ENCODE measurements at regions not wholly inside any gene's neighbourhood (a gene's known extent, or its start where the extent isn't known, plus 50 kb on each side); places are given as distances from the start of the nearest gene placed in this dataset.

DNA sequence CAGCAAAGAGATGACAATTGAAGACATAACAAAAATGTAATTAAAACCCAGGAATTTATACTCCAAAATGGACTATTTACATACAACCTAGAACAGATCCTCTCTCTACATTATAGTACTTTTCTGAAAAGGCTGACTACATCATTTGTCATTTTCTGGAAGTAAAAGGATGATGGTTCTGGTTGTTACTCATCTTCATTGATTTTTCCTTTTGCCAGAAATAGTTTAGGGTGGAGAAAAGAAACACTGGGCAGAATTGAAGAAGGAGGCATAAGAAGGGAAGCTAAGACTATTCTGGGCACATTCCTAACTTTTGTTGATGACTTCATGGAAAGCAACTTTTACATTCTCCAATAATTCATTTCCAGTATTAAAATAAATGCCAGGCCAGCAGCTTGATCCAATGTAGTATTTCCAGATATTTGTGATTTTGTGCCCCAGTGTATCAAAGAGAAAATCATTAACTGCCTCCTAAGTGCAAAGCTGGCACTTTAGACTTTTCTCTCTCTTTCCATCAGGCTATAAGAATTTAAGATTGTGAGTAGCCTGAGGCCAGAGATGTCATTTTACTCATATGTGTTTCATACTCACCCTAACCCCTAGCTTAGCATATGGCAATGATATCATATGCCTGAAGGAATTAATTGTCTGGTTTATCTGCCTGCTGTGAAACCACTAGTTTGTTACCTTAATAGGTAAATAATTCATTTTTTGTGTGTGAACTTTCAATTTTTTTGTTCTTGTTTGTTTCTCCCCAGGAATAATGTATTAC lies 369.5 kb upstream of the LYPLAL1 start:
- TF ChIP-seq, protein P1, sequence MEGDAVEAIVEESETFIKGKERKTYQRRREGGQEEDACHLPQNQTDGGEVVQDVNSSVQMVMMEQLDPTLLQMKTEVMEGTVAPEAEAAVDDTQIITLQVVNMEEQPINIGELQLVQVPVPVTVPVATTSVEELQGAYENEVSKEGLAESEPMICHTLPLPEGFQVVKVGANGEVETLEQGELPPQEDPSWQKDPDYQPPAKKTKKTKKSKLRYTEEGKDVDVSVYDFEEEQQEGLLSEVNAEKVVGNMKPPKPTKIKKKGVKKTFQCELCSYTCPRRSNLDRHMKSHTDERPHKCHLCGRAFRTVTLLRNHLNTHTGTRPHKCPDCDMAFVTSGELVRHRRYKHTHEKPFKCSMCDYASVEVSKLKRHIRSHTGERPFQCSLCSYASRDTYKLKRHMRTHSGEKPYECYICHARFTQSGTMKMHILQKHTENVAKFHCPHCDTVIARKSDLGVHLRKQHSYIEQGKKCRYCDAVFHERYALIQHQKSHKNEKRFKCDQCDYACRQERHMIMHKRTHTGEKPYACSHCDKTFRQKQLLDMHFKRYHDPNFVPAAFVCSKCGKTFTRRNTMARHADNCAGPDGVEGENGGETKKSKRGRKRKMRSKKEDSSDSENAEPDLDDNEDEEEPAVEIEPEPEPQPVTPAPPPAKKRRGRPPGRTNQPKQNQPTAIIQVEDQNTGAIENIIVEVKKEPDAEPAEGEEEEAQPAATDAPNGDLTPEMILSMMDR (IDR thresholded peaks at IDR 0.05), result no peak
- Mint-ChIP-seq H3K27me3 (ENCODE audit: low read depth, poor library complexity) (no peaks in the 10 kb centered on the region), H3K36me3 (ENCODE audit: low read depth) (no peaks in the 10 kb centered on the region), H3K4me1 (no peaks in the 10 kb centered on the region), H3K9me3 (peaks cover 23% of the 10 kb centered on the region), H3K27ac (no peak overlapping the region), H3K4me3 (no peak overlapping the region)
- no peak for DNase-seq

GRCh38 chr1:218809061-218809460 lies 364.6 kb upstream of the LYPLAL1 start:
- no peak for DNase-seq
- no peak overlapping the region for H3K27ac Mint-ChIP-seq
- H3K9me3 Mint-ChIP-seq, result no peaks in the 10 kb centered on the region
- H3K4me1 Mint-ChIP-seq, result no peaks in the 10 kb centered on the region
- H3K36me3 Mint-ChIP-seq (ENCODE audit: low read depth), result no peaks in the 10 kb centered on the region
- H3K4me3 Mint-ChIP-seq, result no peak overlapping the region
- TF ChIP-seq, protein P1 (IDR thresholded peaks at IDR 0.05), result no peak
- H3K27me3 Mint-ChIP-seq (ENCODE audit: low read depth, poor library complexity), result no peaks in the 10 kb centered on the region

- Mint-ChIP-seq H3K27ac (no peak overlapping the region), H3K27me3 (ENCODE audit: low read depth, poor library complexity) (no peaks in the 10 kb centered on the region), H3K9me3 (no peaks in the 10 kb centered on the region), H3K4me1 (no peaks in the 10 kb centered on the region), H3K4me3 (no peak overlapping the region), H3K36me3 (ENCODE audit: low read depth) (no peaks in the 10 kb centered on the region)
- TF ChIP-seq, protein P1 (IDR thresholded peaks at IDR 0.05), result no peak
- no peak for DNase-seq
Measured at GRCh38 chr1:218809625-218810024, 364.1 kb upstream of the LYPLAL1 start.

- Mint-ChIP-seq H3K4me3 (no peak overlapping the region), H3K9me3 (no peaks in the 10 kb centered on the region), H3K27ac (no peak overlapping the region), H3K4me1 (no peaks in the 10 kb centered on the region), H3K27me3 (ENCODE audit: low read depth, poor library complexity) (no peaks in the 10 kb centered on the region), H3K36me3 (ENCODE audit: low read depth) (no peaks in the 10 kb centered on the region)
- no peak for DNase-seq
- TF ChIP-seq, protein P1 (IDR thresholded peaks at IDR 0.05), result no peak
Measured at GRCh38 chr1:218810306-218810705, 363.4 kb upstream of the LYPLAL1 start.

DNA sequence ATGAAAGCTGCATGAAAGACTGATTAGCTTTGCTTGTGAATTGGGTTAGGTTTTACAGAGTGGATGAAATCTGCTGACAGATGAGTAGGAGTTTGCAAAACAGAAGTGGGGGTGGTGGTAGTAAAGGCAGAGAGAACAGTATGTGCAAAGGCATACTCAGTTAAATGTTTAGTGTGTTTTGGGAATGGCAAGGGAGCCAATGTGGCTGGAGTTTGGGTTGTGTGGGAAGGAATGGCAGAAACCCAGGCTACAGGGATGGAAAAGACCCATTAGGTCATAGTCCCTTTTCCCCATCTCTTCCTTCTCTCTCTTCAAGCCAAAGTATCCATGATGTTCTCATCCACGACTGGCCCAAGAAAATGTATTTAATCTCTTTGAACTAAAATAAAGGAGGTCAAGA lies 362.2 kb upstream of the LYPLAL1 start:
- H3K4me1 Mint-ChIP-seq, result no peaks in the 10 kb centered on the region
- no peak for DNase-seq
- no peaks in the 10 kb centered on the region for H3K9me3 Mint-ChIP-seq
- H3K27me3 Mint-ChIP-seq (ENCODE audit: low read depth, poor library complexity), result no peaks in the 10 kb centered on the region
- no peak overlapping the region for H3K4me3 Mint-ChIP-seq
- H3K36me3 Mint-ChIP-seq (ENCODE audit: low read depth), result no peaks in the 10 kb centered on the region
- TF ChIP-seq, protein P1 (IDR thresholded peaks at IDR 0.05), result no peak
- no peak overlapping the region for H3K27ac Mint-ChIP-seq

DNA sequence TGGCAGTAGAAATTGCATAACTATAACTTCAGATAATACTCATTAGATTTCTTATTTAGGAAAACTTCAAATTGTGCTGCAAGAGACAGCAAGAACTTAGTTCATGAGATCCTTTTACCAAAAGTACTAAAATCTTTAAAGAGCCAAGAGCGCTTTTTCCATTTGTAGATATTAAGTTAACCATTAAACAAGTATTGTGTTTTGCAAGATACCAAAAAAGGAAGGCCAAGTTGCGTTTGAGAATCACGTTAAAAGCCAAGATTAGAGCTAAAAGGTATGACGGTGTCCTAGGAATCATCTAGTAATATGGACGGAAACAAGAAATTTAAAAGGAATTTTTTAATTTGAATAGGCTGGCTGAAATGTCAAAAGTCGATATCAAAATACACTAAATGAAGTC lies 361.3 kb upstream of the LYPLAL1 start:
- no peaks in the 10 kb centered on the region for H3K27me3 Mint-ChIP-seq (ENCODE audit: low read depth, poor library complexity)
- TF ChIP-seq, protein P1 (IDR thresholded peaks at IDR 0.05), result no peak
- peaks cover under 1% of the 10 kb centered on the region for H3K4me1 Mint-ChIP-seq
- no peak for DNase-seq
- H3K9me3 Mint-ChIP-seq, result no peaks in the 10 kb centered on the region
- no peaks in the 10 kb centered on the region for H3K36me3 Mint-ChIP-seq (ENCODE audit: low read depth)
- no peak overlapping the region for H3K4me3 Mint-ChIP-seq
- H3K27ac Mint-ChIP-seq, result no peak overlapping the region
